Tibial nerve (tissue), 3 donors: ENCODE measurements at regions not wholly inside any gene's neighbourhood (a gene's known extent, or its start where the extent isn't known, plus 50 kb on each side); places are given as distances from the start of the nearest gene placed in this dataset.

Experiments
- POLR2A ChIP-seq, 2 donors: fragments of 450-650 bp; IDR thresholded peaks; one replicate each; pipeline ENCODE4 v1.6.1; 2017; ENCODE audit warnings: antibody characterized with exemption in 2 of 2, mild to moderate bottlenecking in 2 of 2, moderate library complexity in 2 of 2
- TF ChIP-seq, protein P1 (sequence below), 5 experiments: fragments of 200-600 bp in 3 of 5; fragments of 450-650 bp in 2 of 5; sonication (generic) in 3 of 5; IDR thresholded peaks; one replicate each; pipeline ENCODE4 v1.5.1; 2016 to 2019; ENCODE audit warnings: antibody characterized with exemption in 5 of 5, mild to moderate bottlenecking in 3 of 5, moderate library complexity in 2 of 5

DNA sequence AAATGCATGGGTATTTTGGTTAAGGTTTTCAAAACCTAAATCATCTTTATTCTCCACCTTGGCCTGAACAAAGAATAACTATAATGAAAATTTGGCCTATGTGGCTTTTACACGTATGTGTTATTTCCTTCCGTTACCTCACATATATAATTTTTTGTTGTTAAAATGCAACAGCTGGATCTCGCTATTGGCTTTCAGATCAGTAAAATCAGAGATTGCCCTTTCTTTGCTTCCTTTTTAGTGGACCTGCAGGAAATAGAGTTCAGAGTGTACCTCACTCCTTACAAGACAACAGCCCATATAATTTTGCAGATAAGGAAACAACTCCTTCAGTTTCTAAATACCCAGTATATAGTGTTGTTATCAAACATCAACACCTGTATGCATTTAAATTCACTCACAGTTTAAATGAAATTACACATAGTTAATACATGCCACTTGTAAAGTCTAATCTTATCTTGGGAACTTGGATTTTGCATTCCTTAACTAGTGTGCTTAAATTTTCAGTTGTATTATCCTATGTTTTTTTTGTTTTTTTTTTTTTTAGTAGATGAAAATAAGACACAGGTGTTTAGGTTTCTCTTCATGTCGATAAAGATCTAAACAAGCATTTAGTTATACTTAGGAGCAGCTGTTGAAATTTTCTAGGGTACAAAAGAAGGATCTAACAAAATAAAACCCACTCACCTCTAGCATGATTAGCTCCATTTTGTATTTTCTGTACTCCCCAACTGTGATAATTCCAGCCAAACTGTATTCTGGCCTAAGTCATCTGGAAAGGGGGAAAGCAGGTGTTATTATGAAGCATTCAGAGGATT, 96.2 kb upstream of the SPRY1 start:
- TF ChIP-seq, protein P1, sequence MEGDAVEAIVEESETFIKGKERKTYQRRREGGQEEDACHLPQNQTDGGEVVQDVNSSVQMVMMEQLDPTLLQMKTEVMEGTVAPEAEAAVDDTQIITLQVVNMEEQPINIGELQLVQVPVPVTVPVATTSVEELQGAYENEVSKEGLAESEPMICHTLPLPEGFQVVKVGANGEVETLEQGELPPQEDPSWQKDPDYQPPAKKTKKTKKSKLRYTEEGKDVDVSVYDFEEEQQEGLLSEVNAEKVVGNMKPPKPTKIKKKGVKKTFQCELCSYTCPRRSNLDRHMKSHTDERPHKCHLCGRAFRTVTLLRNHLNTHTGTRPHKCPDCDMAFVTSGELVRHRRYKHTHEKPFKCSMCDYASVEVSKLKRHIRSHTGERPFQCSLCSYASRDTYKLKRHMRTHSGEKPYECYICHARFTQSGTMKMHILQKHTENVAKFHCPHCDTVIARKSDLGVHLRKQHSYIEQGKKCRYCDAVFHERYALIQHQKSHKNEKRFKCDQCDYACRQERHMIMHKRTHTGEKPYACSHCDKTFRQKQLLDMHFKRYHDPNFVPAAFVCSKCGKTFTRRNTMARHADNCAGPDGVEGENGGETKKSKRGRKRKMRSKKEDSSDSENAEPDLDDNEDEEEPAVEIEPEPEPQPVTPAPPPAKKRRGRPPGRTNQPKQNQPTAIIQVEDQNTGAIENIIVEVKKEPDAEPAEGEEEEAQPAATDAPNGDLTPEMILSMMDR (IDR thresholded peaks at IDR 0.05): no peak
- TF ChIP-seq POLR2A (IDR thresholded peaks at IDR 0.05): no peak
